ENCODE measurements at regions not wholly inside any gene's neighbourhood (a gene's known extent, or its start where the extent isn't known, plus 50 kb on each side); places are given as distances from the start of the nearest gene placed in this dataset.
"Not testable (repeated sequence)": the region's sequence is repeated elsewhere in the genome, so short reads cannot be mapped to it uniquely, and the experiment has no call there.

- TF ChIP-seq CTCF (conservative IDR thresholded peaks at IDR 0.05; ENCODE audit: low read depth, low read length); EZH2 (IDR thresholded peaks at IDR 0.05; ENCODE audit: borderline replicate concordance, low read depth, low read length, poor library complexity, severe bottlenecking): not testable (repeated sequence)
Observed at GRCh38 chr6:78547636-78548035, 319.7 kb upstream of the IRAK1BP1 start.
